ENCODE measurements at regions not wholly inside any gene's neighbourhood (a gene's known extent, or its start where the extent isn't known, plus 50 kb on each side); places are given as distances from the start of the nearest gene placed in this dataset.

DNA sequence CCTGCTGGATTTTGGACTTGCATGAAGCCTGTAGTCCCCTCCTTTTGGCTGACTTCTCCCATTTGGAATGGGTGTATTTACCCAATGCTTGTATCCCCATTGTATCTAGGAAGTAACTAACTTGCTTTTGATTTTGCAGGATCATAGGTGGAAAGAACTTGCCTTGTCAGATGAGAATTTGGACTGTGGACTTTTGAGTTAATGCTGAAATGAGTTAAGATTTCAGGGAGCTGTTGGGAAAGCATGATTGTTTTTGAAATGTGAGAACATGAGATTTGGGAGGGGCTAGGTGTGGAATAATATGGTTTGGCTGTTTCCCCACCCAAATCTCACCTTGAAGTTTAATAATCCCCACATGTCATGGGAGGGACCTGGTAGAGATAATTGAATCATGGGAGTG is 189.6 kb upstream of the CDKN2B start:
- H3K4me3 ChIP-seq (ENCODE audit: low read depth, low read length), result no peak overlapping the region
- no peak for DNase-seq (ENCODE audit: low read depth, low spot score)
- TF ChIP-seq, protein P1, sequence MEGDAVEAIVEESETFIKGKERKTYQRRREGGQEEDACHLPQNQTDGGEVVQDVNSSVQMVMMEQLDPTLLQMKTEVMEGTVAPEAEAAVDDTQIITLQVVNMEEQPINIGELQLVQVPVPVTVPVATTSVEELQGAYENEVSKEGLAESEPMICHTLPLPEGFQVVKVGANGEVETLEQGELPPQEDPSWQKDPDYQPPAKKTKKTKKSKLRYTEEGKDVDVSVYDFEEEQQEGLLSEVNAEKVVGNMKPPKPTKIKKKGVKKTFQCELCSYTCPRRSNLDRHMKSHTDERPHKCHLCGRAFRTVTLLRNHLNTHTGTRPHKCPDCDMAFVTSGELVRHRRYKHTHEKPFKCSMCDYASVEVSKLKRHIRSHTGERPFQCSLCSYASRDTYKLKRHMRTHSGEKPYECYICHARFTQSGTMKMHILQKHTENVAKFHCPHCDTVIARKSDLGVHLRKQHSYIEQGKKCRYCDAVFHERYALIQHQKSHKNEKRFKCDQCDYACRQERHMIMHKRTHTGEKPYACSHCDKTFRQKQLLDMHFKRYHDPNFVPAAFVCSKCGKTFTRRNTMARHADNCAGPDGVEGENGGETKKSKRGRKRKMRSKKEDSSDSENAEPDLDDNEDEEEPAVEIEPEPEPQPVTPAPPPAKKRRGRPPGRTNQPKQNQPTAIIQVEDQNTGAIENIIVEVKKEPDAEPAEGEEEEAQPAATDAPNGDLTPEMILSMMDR (IDR thresholded peaks at IDR 0.05; ENCODE audit: low read depth, low read length), result no peak
- in situ Hi-C loops (cut with HindIII; ENCODE audit: low sequenced_read_pairs), result no loop called here

DNA sequence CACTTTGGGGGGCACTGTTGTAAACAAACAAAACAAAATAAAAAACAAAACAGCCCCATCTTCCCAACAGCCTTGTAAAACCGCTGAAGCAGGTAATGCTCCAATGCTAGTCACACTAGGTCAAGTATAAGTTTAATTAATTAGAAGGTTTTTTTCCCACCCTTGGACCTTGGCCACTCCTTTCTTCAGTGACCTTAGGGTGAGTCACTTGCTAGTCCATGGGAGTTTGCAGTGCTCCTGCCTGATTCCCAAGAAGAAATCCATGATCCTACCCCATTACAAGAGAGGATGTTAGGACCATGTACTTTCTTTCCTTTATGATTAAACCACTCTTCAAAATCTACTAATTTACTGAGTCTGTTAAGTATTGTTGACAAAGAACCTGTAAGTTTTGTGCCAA is 192.2 kb upstream of the CDKN2B start:
- in situ Hi-C loops (cut with HindIII; ENCODE audit: low sequenced_read_pairs), result no loop called here
- no peak for DNase-seq (ENCODE audit: low read depth, low spot score)
- no peak overlapping the region for H3K4me3 ChIP-seq (ENCODE audit: low read depth, low read length)
- TF ChIP-seq, protein P1 (IDR thresholded peaks at IDR 0.05; ENCODE audit: low read depth, low read length), result no peak

DNA sequence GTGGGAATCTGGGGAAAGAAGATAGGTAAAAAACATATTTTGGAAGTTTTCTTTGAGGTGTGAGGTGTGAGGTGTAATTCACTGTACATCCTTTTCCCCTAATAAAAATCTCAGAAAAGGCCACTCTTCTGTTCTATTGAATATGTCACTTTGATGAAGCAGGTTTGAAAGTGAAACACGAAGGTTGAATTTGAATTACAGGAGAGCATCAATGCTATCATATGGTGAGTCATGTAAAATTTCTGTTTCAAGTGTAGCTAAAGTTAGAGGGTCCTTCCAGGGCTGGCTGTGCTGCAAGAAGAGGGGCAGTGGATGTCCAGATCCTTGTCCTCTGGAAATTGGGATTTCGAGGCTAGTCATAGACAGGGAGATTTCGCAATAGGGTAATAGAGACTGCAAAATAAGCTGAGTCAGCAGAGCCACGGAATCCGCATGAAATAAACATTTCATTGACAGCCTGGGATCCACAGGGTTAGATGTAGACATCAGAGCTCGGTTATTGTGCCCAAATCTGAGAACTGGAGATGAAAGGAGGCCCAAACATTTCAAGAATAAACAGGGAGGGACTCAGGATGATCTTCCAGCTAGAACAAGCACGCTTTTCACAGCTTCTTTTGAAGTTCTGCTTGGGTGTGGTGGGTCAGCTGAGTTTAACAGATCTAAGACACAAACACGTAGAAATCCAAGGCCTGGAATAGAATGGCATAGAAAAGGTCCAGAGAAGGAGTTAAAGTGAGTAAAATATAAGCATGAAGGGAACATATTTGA is 194.4 kb upstream of the CDKN2B start:
- no peak for DNase-seq (ENCODE audit: low read depth, low spot score)
- H3K4me3 ChIP-seq (ENCODE audit: low read depth, low read length), result no peak overlapping the region
- in situ Hi-C loops (cut with HindIII; ENCODE audit: low sequenced_read_pairs), result no loop called here
- TF ChIP-seq, protein P1 (IDR thresholded peaks at IDR 0.05; ENCODE audit: low read depth, low read length), result no peak

DNA sequence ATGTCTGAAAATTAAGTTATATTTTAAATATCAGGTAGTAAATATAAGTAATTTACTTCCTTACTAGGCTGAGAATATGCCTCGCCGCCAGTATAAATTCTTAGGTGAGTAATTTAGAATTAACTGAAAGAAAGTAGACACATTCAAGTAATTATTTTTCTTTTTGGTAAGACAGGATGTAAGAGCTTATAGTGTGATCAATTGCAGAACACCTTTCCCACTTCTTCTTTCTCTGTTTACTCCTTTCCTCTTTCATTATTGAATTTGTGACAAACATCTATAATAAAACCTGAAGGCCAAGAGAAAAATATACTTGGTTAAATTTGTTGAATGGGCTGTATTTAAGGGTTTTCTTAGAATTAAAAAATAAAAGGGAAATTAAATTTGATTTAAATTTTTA is 195.1 kb upstream of the CDKN2B start:
- H3K4me3 ChIP-seq (ENCODE audit: low read depth, low read length), result no peak overlapping the region
- TF ChIP-seq, protein P1 (IDR thresholded peaks at IDR 0.05; ENCODE audit: low read depth, low read length), result no peak
- in situ Hi-C loops (cut with HindIII; ENCODE audit: low sequenced_read_pairs), result no loop called here
- no peak for DNase-seq (ENCODE audit: low read depth, low spot score)

DNA sequence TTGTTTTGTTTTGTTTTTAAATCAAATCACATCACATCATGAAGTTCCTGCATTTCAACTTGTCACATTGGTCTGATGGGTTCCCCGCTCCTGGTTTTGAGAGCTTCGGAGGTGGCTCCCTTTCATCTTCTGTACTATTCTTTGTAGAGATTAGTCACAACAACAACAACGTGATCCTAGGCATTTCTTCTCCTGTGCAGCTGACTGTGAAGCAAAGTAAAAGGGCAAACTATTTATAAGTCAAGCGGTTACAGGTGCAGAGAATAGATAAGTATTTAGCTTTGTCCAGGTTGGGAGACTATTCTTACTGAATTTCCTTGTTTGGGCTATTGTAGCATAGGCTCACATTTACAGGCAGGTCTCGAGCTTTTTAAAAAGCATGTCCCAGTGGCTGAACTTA is 197.7 kb upstream of the CDKN2B start:
- no peak for DNase-seq (ENCODE audit: low read depth, low spot score)
- H3K4me3 ChIP-seq (ENCODE audit: low read depth, low read length), result no peak overlapping the region
- TF ChIP-seq, protein P1 (IDR thresholded peaks at IDR 0.05; ENCODE audit: low read depth, low read length), result no peak
- in situ Hi-C loops (cut with HindIII; ENCODE audit: low sequenced_read_pairs), result no loop called here

DNA sequence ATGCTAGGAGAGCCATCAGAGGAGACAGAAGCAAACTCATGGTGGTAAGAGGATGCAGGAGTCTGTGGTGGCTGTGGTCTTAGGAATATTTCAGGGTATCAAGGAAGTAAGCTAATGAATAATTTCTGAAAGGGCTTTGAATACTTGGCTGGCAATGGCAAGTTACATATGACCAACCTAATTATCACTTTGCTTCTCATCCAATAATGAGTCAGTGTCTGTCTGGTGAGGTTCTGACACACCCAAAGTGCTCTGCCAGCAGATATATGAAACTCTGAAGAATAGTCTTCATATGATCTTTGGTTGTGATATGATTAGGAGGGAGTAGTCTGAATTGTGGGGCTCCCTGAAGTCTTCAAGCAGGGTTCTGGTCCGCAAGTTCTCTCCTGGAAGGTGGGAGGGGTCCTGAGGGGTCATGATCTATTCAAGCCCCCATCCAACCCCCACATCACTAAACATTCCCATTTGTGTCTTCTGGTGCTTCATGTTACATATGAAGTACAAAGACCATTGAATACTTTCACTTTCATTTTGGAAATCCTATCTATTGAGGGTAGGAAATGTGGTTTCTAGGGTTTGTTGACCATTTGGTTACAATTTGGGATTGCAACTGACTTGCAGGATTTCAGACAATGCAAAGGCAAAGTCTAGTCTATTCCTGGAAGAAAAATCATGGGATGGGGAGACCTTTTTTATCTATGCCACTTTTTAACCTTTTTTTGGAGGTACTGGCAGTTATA is 199.9 kb upstream of the CDKN2B start:
- in situ Hi-C loops (cut with HindIII; ENCODE audit: low sequenced_read_pairs), result no loop called here
- H3K4me3 ChIP-seq (ENCODE audit: low read depth, low read length), result no peak overlapping the region
- TF ChIP-seq, protein P1 (IDR thresholded peaks at IDR 0.05; ENCODE audit: low read depth, low read length), result no peak
- DNase-seq (ENCODE audit: low read depth, low spot score), result peak; percentile 51
